NCI-H69 (cell line): ENCODE measurements at regions not wholly inside any gene's neighbourhood (a gene's known extent, or its start where the extent isn't known, plus 50 kb on each side); places are given as distances from the start of the nearest gene placed in this dataset.
A peak's percentile ranks its signal among the peaks of the same experiment; 100 is the strongest.

Experiments used
- DNase-seq: peaks from one replicate; lab custom pipeline; 2025; lab: John Stamatoyannopoulos, UW

DNA sequence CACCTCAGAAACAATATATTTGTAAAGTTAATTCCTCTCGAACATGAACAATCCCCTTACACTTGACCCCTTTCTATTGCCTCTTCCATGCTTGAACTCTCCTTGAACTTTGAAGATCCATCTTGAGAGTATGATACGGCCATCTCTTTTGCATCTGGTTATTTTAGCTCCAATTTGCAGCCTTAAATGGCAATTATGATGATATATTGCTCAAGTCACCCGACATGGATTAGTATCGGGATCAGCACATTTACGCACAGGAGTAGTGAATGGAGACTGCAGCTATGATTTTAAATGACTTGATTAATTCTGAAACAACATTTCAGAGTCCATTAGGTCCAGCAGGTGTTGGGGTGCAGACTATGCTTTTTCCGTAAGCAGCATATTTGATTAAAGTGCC, 143.8 kb upstream of the PAQR3 start:
- no peak for DNase-seq

GRCh38 chr4:79081973-79082372, 142.7 kb upstream of the PAQR3 start:
- no peak for DNase-seq

- DNase-seq = no peak
These were observed 139.1 kb upstream of the PAQR3 start for GRCh38 chr4:79078339-79078738.

GRCh38 chr4:79074040-79074439, 134.8 kb upstream of the PAQR3 start:
- DNase-seq = no peak

DNA sequence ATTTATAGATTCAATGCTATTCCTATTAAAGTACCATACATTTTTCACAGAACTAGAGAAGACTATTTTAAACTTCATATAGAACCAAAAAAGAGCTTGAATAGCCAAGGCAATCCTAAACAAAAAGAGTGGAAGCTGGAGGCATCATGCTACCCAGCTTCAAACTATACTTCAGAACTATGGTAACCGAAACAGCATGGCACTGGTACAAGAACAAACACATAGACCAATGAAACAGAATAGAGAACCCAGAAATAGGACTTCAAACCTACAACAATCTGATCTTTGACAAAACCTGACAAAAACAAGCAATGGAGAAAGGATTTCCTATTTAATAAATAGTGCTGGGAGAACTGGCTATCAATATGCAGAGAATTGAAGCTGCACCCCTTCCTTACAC, 134.2 kb upstream of the PAQR3 start:
- no peak for DNase-seq

GRCh38 chr4:79065262-79065661, 126.0 kb upstream of the PAQR3 start:
- DNase-seq = no peak

DNA sequence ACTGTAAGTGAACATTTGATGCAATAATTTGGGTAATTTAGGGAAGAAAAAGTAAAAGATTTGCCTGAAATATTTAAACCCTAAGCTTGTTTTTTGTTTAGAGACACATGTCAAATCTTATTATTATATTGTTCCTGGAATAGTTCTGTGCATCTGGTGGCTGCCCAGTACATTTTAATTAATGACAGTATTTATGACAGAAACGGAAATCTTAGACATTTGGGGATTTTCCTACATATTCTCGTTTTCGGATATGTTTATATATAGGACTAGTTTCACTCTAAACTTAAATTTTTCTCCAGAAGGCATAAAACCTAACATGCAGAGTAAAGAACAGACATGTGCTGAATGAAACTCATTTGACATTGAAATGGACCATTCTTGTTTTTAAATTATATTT, 125.6 kb upstream of the PAQR3 start:
- no peak for DNase-seq

DNA sequence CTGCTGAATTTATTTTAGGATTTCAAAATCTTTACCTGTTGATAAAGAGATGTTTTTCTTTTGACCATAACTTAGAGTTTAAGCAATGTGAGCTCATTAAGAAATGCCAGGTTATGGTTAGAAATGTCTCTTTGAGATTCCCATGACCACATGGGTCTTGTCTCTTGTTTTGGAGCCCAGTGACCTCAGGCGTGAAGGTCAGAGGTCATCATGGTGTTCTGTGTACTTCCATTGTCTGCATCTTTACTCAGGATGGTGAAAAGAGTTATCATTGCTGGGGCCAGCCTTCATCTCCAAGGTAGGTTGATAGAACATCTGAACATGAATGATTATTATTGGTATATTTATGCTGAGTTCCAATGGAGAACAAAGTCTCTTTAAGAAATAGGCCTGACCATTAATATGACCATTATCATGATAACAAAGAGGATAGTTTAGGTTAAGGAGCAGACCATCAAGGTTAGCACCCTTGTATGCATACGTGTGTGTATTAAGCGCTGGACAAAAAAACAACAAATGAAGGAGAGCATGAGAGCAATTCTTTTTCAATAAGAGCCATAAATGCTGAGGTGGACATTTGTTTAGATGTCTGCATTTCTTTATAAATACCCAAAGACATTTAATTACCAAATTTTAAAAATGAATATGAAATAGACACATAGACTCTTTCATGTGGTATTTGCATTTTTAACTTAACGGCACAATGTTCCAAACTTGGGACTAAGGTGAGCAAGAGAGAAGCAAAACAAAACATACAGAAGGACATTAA, 120.6 kb upstream of the PAQR3 start:
- no peak for DNase-seq

DNA sequence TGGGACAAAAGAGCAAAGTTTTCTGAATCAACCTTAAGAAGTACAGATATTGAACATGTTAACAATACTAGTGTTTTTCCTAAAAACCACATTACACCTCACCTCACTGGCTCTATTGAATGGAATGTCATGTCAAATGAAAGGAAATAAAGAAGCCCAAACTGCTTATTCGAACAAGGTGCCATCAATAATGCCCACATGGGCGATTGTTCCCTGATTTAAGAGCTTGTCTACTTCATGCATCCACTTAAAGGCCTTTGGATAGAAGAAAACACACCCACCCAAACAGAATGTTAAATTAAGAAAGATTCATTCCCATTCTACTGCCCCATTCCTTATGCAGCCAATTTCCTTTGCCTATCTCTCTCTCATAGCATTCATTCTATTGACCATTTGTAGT, 118.5 kb upstream of the PAQR3 start:
- no peak for DNase-seq

DNA sequence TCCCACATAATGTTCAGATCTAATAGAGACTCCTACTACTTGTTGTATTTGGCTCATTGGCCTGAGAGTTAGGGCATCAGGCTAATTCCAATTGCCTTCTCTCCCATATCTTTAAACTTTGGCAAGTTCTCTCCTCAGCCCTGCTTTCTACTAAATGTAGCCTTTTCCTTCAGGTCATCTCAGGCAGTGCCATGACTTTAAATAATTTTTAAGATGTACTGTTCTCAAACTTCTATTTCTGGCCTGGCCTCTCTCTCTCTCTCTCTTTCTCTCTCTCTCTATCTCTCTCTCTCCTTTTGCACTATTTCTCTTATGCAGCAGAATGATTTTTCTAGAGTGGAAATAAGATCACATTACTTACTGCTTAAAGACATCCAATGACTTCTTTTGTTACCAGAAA, 114.5 kb upstream of the PAQR3 start:
- no peak for DNase-seq

- peak; percentile 96 for DNase-seq
These were observed 111.3 kb upstream of the PAQR3 start for GRCh38 chr4:79050541-79050880.

DNA sequence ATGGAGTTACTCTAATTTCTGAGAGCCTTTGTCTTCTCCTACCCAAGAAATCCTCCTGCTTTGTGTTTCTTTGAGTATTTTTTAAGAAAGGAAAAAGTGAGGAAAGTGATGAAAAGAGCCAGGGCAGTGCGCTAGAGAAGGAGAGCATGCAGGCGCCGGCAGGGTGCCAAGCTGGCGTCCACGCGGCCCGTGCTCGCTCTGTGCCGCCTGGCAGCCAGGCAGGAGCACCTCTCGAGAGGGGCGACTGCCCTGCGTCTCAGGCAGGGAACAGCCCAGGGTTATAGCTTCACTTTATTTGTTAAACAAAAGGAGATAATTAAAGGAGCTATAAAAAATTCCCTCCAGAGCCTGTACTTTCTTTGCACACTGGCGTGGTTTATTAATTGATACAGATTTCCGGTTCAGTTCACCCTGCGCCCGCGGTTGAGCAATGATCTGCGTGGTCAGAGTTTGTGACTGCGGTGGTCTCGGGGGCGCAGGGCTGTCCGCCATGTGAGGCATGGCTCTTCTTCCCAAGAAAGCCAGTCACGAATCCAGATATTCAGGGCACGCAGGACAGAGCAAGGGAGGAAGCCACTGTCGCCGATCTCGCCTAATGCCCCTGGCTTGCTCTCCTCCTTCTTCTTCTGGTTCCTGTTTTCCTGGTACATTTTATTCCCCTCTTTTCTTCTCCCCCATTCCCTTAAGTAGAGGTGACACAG, 110.8 kb upstream of the PAQR3 start:
- peak; percentile 92 for DNase-seq

GRCh38 chr4:79048878-79049277, 109.6 kb upstream of the PAQR3 start:
- peak; percentile 82 for DNase-seq

- DNase-seq = peak; percentile 10
These were observed 108.1 kb upstream of the PAQR3 start for GRCh38 chr4:79047316-79047715.

DNA sequence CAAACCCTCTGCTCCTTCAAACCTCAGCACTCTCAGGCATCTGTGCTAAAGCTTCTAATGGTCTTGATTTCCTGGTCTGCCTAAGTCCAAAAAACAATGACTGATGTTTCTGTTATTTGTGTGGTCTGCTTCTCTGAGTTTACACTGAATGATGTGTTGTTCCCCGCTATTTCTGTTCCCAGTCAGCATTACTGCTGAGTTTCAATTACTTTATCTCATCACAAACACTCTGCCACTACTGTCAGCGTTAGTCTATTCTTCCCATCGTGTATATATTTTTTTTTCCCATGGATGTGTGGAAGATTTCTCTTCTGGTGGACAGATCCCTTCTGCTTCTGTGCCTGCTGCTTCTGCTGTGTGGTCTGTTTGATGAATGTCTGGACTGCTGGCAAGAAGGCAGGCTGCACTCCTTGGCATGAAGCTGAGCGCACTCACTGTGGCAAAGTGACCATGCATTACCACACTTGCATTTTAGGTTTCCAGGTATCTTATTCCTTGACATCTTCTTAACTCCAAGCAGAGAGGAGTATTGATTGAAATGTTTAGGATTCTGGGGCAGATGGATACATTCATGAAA, 106.9 kb upstream of the PAQR3 start:
- DNase-seq = peak; percentile 39

DNA sequence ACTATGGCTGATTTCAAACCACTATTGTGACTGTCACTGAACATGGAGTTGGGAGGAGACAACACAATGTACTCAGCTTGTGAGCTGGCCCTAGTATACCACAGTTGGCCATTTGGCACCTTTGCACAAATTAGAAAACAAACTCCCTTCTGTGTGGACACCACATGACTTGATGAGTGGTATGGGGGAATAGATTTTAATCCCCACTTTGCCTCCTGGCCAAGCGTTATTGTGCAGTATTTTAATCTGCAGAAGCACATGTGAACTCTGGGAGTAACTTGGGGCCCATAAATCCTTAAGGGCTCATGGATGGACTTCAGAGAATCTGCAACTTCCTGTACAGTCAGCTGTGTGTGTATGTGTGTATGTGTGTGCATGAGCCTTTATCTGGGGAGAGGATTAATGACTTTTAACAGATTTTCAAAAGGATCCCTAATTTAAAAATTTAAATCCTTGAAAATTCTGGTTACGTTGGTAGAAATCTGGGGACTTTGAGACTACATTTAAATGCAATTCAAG, 105.0 kb upstream of the PAQR3 start:
- DNase-seq = no peak

DNA sequence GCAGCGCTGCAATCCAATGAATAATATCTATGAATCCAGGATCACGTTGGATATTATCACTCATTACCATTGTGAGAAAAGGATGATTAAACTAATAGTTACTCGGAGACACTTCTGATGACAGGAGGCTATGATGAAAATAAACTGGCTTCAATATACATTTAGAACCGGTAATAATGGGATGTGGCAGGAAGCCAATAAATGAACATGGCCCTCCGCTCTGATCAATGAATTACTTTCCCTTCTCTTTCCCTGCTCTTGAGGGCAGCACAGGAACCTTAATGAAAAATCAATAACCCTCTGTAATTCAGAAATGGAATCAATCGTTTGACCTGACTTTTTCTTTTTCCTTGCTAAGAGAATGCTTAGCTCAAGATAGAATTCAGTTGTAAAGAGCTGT, 103.9 kb upstream of the PAQR3 start:
- DNase-seq = peak; percentile 20

GRCh38 chr4:79042079-79042674, 102.9 kb upstream of the PAQR3 start:
- DNase-seq = peak; percentile 85

DNA sequence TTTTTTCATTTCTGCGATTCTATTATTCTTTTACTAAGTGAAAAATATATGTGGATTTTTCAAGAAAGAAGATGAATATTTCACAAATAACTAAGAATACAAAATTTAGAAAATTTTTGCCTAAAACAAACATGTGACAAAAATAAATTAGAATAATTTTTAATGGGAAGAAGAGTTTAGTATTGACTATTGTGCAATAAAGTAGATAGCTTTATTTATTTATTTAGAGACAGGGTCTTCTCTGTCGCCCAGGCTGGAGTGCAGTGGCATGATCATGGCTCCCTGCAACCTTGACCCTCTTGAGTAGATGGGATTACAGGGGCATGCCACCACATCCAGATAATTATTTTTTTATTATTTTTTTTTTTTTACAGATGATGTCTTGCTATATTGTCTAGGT, 95.3 kb upstream of the PAQR3 start:
- DNase-seq = no peak

DNA sequence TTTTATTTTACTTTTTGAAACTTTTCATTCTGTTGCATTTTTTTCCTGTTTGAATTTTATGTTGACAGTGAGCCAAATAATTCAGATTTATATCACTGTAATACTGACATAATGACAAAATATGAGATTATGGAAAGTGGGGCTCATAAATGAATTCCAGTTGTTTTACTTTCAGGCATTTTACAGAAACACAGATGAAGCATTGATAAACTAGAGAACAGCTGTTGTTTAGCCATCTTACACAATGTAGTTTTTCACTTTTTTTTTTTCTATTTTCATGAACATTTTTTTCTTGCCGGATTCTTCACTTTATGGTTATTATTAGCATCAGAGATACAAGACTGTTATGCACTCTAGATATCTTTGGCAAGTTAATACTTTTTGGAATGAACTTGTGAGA, 91.7 kb upstream of the PAQR3 start:
- no peak for DNase-seq

GRCh38 chr4:79027656-79028055, 88.4 kb upstream of the PAQR3 start:
- peak; percentile 4 for DNase-seq

DNA sequence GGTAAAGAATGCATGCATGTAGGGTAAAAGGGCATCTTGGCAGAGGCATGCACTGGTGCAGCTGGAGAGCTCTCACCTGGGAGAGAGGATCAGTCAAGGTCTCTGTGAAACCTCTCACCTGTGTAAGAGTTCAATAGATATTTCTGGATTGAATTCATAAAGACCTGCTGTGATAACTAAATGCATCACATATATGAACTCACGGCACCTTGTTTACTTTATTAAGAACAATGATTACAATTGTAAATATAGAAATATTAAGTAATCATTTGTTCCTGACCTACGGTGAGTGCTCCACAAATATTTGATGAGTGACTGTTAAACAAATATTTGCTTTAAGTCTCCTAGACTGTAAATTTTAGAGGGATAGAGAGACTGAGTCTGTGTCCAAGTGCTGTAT, 85.9 kb upstream of the PAQR3 start:
- DNase-seq = peak; percentile 73
